IPS-15b (cell line): ENCODE measurements at regions not wholly inside any gene's neighbourhood (a gene's known extent, or its start where the extent isn't known, plus 50 kb on each side); places are given as distances from the start of the nearest gene placed in this dataset.
"Not testable (repeated sequence)": the region's sequence is repeated elsewhere in the genome, so short reads cannot be mapped to it uniquely, and the experiment has no call there.

Source experiments
- H3K27me3 ChIP-seq: one replicate; pipeline ENCODE4 v1.6.1; 2013; ENCODE audit warnings: low read length; ENCODE audit not compliant: control insufficient read depth, insufficient read depth
- H3K36me3 ChIP-seq: one replicate; pipeline ENCODE4 v1.6.1; 2013; ENCODE audit warnings: low read length; ENCODE audit not compliant: control insufficient read depth, insufficient read depth
- H3K4me1 ChIP-seq: one replicate; pipeline ENCODE4 v1.6.1; 2013; ENCODE audit warnings: mild to moderate bottlenecking, low read length; ENCODE audit not compliant: control insufficient read depth, insufficient read depth
- H3K4me3 ChIP-seq: one replicate; pipeline ENCODE4 v1.5.1; 2013; ENCODE audit warnings: low read depth, low read length
- H3K9ac ChIP-seq: one replicate; pipeline ENCODE4 v1.6.1; 2013; ENCODE audit warnings: low read depth, mild to moderate bottlenecking, low read length
- H3K9me3 ChIP-seq: one replicate; pipeline ENCODE4 v1.6.1; 2013; ENCODE audit warnings: mild to moderate bottlenecking, low read length; ENCODE audit not compliant: control insufficient read depth, insufficient read depth

DNA sequence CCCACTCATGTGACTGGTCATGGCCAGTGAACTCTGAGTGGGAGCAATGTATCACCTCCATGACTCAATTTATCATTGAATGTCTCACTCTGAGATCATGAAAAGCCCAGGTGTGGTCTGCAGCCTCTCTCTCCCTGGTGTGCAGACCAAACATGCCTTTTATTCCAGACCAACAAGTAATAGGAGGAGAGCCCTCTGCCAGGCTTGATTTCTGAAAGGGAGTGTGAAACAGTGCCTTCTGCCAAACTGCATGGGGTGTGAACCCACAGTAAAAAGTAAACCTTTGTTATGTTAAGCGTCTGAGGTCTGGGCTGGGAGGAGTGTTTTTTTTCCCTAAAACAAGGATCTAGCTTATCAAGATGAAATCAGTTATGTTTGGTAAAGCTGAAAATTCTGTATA lies 601.2 kb downstream of the ADCYAP1 start:
- Histone ChIP-seq H3K27me3 (no peaks in the 10 kb centered on the region), H3K9me3 (no peaks in the 10 kb centered on the region), H3K9ac (no peak overlapping the region), H3K4me3 (no peak overlapping the region), H3K4me1 (peaks cover 3% of the 10 kb centered on the region), H3K36me3 (no peaks in the 10 kb centered on the region)

DNA sequence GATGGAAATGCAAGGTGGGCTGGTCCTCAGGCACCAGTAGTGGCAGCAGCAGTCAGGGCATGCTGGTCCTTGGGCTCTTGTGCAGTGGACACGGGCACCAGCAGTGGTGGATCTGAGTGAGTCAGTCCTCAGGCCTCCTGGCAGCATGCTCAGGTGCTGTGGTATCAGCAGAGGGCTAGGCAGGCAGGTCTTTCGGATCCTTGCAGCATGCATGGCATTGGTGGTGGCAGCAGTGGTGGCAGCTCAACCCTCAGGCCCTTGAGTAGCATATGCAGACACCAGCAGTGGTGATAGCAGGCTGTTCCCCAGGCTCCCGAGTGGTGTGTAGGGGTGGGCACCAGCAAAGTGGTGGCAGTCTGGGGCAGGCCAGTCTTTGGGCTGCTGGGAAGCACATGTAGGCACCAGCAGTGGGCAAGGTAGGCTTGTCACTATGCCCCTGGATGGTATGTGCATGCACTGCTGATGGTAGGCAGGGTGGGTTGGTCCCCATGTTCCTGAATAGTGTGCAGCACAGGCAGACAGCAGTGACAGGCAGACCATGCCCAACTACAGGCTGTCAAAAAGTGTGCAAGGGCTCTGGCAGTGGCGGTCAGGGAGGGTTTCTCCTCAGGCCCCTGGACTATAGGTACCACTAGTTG lies 606.0 kb downstream of the ADCYAP1 start:
- Histone ChIP-seq H3K36me3 (no peaks in the 10 kb centered on the region), H3K9ac (no peak overlapping the region), H3K4me3 (no peak overlapping the region), H3K27me3 (no peaks in the 10 kb centered on the region), H3K4me1 (peaks cover 3% of the 10 kb centered on the region), H3K9me3 (no peaks in the 10 kb centered on the region)

DNA sequence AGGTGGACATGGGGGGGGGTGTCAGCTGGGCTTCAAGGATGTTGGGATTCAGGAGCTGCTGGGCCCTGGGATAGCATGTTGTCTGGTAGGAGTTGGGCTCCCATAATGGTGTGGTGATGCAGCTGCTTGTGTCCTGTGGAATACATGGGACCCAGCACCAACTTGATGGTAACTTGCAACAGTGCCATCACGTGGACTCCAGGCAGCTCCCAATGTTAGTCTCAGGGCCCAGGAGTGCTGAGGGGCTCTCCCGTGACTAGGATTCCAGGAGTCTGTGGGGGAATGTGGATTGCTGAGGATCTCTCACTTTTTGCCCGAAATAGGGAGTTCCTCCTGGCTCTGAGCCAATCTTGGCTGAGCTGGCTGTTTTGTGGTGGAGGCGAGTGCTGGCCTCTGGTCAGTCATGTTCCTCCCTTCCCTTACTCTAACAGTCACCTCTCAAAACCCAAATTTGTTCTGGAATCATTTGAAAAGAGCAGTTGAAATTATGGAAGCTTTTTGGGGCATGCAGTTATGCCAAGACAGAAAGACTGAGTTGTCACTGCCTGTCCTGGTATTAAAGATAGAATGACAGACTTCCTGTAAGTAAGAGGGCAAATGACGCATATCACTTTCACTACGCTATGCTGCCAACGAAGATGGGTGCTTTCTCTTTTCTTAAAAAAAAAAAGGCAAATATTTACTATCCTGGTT lies 607.1 kb downstream of the ADCYAP1 start:
- no peak overlapping the region for H3K4me3 ChIP-seq
- no peaks in the 10 kb centered on the region for H3K9me3 ChIP-seq
- H3K27me3 ChIP-seq = no peaks in the 10 kb centered on the region
- no peaks in the 10 kb centered on the region for H3K36me3 ChIP-seq
- H3K9ac ChIP-seq = no peak overlapping the region
- H3K4me1 ChIP-seq = no peaks in the 10 kb centered on the region

DNA sequence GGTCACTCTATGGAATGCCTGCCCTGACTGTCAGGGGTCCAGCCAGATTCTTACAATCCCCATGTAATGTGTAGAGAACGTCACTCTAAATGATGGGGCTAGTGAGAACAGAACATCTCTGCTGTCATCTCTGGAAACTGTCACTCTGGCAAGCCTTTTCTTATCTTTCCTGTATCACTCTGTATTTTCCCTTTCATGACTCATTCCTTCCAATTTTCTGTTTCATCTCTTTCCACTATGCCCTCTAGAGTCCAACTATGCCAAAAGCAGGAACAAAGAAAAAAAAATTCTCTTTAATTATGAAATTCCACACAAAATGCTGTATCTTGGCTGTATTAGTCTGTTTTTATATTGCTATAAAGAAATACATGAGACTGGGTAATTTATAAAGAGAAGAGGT lies 608.8 kb downstream of the ADCYAP1 start:
- H3K9ac ChIP-seq = no peak overlapping the region
- no peaks in the 10 kb centered on the region for H3K9me3 ChIP-seq
- no peaks in the 10 kb centered on the region for H3K27me3 ChIP-seq
- H3K36me3 ChIP-seq = no peaks in the 10 kb centered on the region
- no peaks in the 10 kb centered on the region for H3K4me1 ChIP-seq
- H3K4me3 ChIP-seq = no peak overlapping the region

DNA sequence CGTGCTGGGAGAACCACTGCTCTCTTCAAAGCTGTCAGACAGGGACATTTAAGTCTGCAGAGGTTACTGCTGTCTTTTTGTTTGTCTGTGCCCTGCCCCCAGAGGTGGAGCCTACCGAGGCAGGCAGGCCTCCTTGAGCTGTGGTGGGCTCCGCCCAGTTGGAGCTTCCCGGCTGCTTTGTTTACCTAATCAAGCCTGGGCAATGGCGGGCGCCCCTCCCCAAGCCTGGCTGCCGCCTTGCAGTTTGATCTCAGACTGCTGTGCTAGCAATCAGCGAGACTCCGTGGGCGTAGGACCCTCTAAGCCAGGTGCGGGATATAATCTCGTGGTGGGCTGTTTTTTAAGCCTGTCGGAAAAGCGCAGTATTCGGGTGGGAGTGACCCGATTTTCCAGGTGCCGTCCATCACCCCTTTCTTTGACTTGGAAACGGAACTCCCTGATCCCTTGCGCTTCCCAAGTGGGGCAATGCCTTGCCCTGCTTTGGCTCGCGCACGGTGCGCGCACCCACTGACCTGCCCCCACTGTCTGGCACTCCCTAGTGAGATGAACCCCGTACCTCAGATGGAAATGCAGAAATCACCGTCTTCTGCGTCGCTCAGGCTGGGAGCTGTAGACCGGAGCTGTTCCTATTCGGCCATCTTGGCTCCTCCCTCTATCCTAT lies 617.0 kb downstream of the ADCYAP1 start:
- H3K9me3 ChIP-seq, H3K27me3 ChIP-seq, H3K9ac ChIP-seq, H3K4me1 ChIP-seq, H3K4me3 ChIP-seq, H3K36me3 ChIP-seq: not testable (repeated sequence)

DNA sequence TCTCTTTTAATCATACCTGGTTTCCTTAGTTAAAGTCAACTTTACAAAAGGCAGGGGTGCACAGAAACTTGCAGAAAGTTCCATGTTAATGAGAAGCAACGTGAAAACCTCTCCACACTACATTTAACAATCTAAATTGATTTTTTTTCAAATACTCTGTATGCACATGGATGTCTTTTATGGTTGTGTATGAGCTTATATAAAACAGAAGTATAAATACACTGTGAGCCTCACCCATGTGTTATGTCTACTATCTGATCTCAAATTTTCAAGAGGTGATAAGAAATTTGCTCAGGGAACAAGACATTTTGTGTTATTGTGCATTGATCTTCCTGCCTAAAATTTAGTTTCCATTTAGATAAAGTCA lies 617.6 kb downstream of the ADCYAP1 start:
- Histone ChIP-seq H3K27me3 (no peaks in the 10 kb centered on the region), H3K4me3 (no peak overlapping the region), H3K9me3 (no peaks in the 10 kb centered on the region), H3K9ac (no peak overlapping the region), H3K36me3 (no peaks in the 10 kb centered on the region), H3K4me1 (no peaks in the 10 kb centered on the region)

DNA sequence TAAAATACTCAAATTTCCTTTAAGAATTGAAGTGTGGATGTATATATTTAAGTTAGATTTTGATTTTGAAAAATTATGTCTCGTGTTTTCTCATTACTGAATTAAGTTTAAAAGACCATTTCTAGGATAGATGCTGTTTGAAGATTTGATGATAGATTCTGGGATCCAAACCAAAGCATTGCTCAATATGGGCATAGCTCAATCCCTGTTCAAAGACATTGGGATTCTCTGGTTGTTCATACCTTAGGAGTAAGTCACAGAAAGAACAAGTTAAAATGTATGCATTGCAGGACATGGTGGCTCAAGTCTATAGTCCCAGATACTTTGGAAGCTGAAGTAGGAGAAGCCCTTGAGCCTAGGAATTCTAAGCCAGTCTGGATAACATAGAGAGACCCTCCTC lies 622.3 kb downstream of the ADCYAP1 start:
- Histone ChIP-seq H3K9ac (no peak overlapping the region), H3K4me3 (no peak overlapping the region), H3K4me1 (no peaks in the 10 kb centered on the region), H3K9me3 (no peaks in the 10 kb centered on the region), H3K27me3 (no peaks in the 10 kb centered on the region), H3K36me3 (no peaks in the 10 kb centered on the region)

GRCh38 chr18:1527805-1528204 lies 623.1 kb downstream of the ADCYAP1 start:
- Histone ChIP-seq H3K9me3 (no peaks in the 10 kb centered on the region), H3K4me1 (no peaks in the 10 kb centered on the region), H3K27me3 (no peaks in the 10 kb centered on the region), H3K4me3 (no peak overlapping the region), H3K9ac (no peak overlapping the region), H3K36me3 (no peaks in the 10 kb centered on the region)

GRCh38 chr18:1528447-1528846 lies 623.8 kb downstream of the ADCYAP1 start:
- Histone ChIP-seq H3K4me1 (no peaks in the 10 kb centered on the region), H3K9me3 (no peaks in the 10 kb centered on the region), H3K4me3 (no peak overlapping the region), H3K36me3 (no peaks in the 10 kb centered on the region), H3K27me3 (no peaks in the 10 kb centered on the region), H3K9ac (no peak overlapping the region)

DNA sequence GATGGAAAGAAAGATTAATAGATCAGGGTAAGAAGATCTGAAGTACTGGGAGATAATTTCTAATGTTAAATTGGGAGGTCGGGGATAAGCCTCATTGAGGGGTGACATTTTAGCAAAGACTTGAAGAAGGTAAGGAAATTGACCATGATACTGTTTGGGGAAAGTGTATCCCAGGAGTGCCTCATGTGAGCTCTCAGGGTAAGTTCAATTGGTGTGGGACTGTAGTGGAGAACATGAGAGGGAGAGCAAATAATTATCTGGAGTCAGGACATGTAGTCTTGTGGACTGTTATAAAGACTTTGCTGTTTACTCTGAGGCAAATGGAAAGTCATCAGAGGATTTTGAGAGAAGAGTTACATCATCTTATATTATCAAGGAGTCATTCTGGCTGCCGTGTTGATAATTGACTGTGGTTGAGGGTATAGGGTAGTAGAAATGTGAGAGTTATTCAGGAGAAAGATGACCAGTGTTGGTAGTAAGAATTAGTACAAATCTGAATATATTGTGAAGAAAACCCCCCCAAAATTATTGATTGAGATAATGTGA lies 624.4 kb downstream of the ADCYAP1 start:
- Histone ChIP-seq H3K27me3 (no peaks in the 10 kb centered on the region), H3K4me1 (no peaks in the 10 kb centered on the region), H3K9me3 (no peaks in the 10 kb centered on the region), H3K36me3 (no peaks in the 10 kb centered on the region), H3K4me3 (no peak overlapping the region), H3K9ac (no peak overlapping the region)

DNA sequence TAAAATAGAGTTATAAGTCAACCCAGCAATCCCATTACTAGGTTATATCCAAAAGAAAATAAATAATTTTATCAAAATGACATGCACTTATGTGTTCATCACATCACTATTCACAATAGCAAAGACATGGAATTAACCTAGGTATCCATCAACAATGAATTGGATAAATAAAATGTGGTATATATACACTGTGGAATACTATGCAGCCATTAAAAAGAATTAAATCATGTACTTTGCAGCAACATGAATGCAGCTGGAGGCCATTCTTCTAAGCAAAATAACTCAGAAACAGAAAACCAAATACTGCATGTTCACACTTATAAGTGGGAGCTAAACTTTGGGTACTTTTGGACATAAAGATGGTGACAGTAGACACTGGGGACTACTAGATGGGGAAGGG lies 626.0 kb downstream of the ADCYAP1 start:
- H3K4me1 ChIP-seq = no peaks in the 10 kb centered on the region
- no peaks in the 10 kb centered on the region for H3K36me3 ChIP-seq
- no peaks in the 10 kb centered on the region for H3K27me3 ChIP-seq
- no peaks in the 10 kb centered on the region for H3K9me3 ChIP-seq
- no peak overlapping the region for H3K4me3 ChIP-seq
- H3K9ac ChIP-seq = no peak overlapping the region

GRCh38 chr18:1539276-1539675 lies 634.6 kb downstream of the ADCYAP1 start:
- Histone ChIP-seq H3K9me3 (no peaks in the 10 kb centered on the region), H3K36me3 (no peaks in the 10 kb centered on the region)

More at GRCh38 chr18:1539276-1539675, 634.6 kb downstream of the ADCYAP1 start:
- no peaks in the 10 kb centered on the region for H3K27me3 ChIP-seq
- H3K9ac ChIP-seq = no peak overlapping the region
- no peak overlapping the region for H3K4me3 ChIP-seq
- H3K4me1 ChIP-seq = no peaks in the 10 kb centered on the region
